HCT116 (cell line): ENCODE measurements at regions not wholly inside any gene's neighbourhood (a gene's known extent, or its start where the extent isn't known, plus 50 kb on each side); places are given as distances from the start of the nearest gene placed in this dataset.

Experiments used
- CEBPB ChIP-seq: IDR thresholded peaks from 2 replicates; pipeline ENCODE4 v1.6.1; 2012; ENCODE audit warnings: low read depth
- EZH2 ChIP-seq: fragments of 200-600 bp; sonication (generic); IDR thresholded peaks from 2 replicates; pipeline ENCODE4 v1.6.1; 2017; ENCODE audit warnings: antibody characterized with exemption, mixed run types
- EZH2phosphoT487 ChIP-seq: fragments of 200-600 bp; IDR thresholded peaks from 2 replicates; pipeline ENCODE4 v1.6.1; 2018; ENCODE audit warnings: antibody characterized with exemption, borderline replicate concordance
- JUND ChIP-seq: IDR thresholded peaks from 2 replicates; pipeline ENCODE4 v1.6.1; 2012
- POLR2A ChIP-seq: IDR thresholded peaks from 2 replicates; pipeline ENCODE4 v1.7.0; 2011; ENCODE audit warnings: borderline replicate concordance; ENCODE audit not compliant: insufficient read depth, insufficient read length; ENCODE audit errors: extremely low read depth
- POLR2AphosphoS5 ChIP-seq: IDR thresholded peaks from 2 replicates; pipeline ENCODE4 v1.6.1; 2011; ENCODE audit warnings: mild to moderate bottlenecking, low read depth, low read length, moderate library complexity
- RAD21 ChIP-seq: IDR thresholded peaks from 2 replicates; pipeline ENCODE4 v1.6.1; 2012; ENCODE audit warnings: low read depth, mild to moderate bottlenecking
- TCF7L2 ChIP-seq: IDR thresholded peaks from 2 replicates; pipeline ENCODE4 v1.7.0; 2011; ENCODE audit warnings: borderline replicate concordance, inconsistent platforms; ENCODE audit not compliant: insufficient read depth, insufficient read length; ENCODE audit errors: extremely low read depth
- ZFX ChIP-seq: fragments of 450-650 bp; IDR thresholded peaks from 2 replicates; pipeline ENCODE4 v1.6.1; 2017
- ZNF274 ChIP-seq: fragments of 200-500 bp; sonication (Bioruptor generic); IDR thresholded peaks from 2 replicates; pipeline ENCODE4 v1.6.1; 2014; ENCODE audit warnings: mild to moderate bottlenecking, low read depth, low read length, inconsistent platforms
- TF ChIP-seq, protein P1 (sequence below), 3 experiments: fragments of 200-600 bp in 1 of 3; sonication (generic) in 1 of 3; IDR thresholded peaks in 2 of 3; conservative IDR thresholded peaks in 1 of 3; 2 replicates each; pipeline ENCODE4 v1.5.1; 2012 to 2017; ENCODE audit warnings: low read depth in 2 of 3, low read length in 2 of 3, antibody characterized with exemption in 1 of 3, borderline replicate concordance in 1 of 3, control low read depth in 1 of 3, mild to moderate bottlenecking in 1 of 3, mixed read lengths in 1 of 3, mixed run types in 1 of 3, moderate library complexity in 1 of 3; ENCODE audit not compliant: insufficient read depth in 1 of 3
- TF ChIP-seq, protein P2 (sequence below): IDR thresholded peaks from 2 replicates; pipeline ENCODE4 v1.6.1; 2011; ENCODE audit warnings: mild to moderate bottlenecking, low read length, moderate library complexity; ENCODE audit not compliant: insufficient replicate concordance; ENCODE audit errors: extremely low read depth
- TF ChIP-seq, protein P3 (sequence below): IDR thresholded peaks from 2 replicates; pipeline ENCODE4 v1.6.1; 2012; ENCODE audit warnings: low read depth

DNA sequence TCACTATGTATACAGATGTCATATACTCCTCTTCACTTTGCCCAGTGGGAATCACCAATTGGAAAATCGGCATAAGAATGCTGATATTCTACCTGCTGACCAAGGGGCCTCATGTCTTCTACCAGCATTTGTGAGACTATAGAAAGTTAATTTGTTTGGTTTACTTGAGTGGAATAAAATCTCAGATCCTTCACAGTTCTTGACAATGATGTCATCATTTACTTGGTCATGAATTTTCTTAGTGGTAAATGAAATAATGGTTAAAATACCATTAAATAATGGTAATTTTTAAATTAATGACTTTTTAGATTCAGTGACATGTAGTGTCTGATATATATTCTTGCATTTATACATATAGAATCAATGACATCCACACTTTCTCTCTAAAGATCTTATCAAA, 1052.6 kb downstream of the ADGRL3 start:
- no peak for TF ChIP-seq EZH2
- no peak for TF ChIP-seq POLR2A
- TF ChIP-seq, protein P1, sequence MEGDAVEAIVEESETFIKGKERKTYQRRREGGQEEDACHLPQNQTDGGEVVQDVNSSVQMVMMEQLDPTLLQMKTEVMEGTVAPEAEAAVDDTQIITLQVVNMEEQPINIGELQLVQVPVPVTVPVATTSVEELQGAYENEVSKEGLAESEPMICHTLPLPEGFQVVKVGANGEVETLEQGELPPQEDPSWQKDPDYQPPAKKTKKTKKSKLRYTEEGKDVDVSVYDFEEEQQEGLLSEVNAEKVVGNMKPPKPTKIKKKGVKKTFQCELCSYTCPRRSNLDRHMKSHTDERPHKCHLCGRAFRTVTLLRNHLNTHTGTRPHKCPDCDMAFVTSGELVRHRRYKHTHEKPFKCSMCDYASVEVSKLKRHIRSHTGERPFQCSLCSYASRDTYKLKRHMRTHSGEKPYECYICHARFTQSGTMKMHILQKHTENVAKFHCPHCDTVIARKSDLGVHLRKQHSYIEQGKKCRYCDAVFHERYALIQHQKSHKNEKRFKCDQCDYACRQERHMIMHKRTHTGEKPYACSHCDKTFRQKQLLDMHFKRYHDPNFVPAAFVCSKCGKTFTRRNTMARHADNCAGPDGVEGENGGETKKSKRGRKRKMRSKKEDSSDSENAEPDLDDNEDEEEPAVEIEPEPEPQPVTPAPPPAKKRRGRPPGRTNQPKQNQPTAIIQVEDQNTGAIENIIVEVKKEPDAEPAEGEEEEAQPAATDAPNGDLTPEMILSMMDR (IDR thresholded peaks at IDR 0.05 in 2 of 3, conservative IDR thresholded peaks at IDR 0.05 in 1 of 3; ENCODE audit: borderline replicate concordance in 1 of 3, insufficient read depth in 1 of 3, low read depth in 2 of 3, low read length in 2 of 3): no peak
- TF ChIP-seq JUND: no peak
- TF ChIP-seq POLR2AphosphoS5: no peak
- TF ChIP-seq, protein P2, sequence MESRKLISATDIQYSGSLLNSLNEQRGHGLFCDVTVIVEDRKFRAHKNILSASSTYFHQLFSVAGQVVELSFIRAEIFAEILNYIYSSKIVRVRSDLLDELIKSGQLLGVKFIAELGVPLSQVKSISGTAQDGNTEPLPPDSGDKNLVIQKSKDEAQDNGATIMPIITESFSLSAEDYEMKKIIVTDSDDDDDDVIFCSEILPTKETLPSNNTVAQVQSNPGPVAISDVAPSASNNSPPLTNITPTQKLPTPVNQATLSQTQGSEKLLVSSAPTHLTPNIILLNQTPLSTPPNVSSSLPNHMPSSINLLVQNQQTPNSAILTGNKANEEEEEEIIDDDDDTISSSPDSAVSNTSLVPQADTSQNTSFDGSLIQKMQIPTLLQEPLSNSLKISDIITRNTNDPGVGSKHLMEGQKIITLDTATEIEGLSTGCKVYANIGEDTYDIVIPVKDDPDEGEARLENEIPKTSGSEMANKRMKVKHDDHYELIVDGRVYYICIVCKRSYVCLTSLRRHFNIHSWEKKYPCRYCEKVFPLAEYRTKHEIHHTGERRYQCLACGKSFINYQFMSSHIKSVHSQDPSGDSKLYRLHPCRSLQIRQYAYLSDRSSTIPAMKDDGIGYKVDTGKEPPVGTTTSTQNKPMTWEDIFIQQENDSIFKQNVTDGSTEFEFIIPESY: no peak
- TF ChIP-seq, protein P3, sequence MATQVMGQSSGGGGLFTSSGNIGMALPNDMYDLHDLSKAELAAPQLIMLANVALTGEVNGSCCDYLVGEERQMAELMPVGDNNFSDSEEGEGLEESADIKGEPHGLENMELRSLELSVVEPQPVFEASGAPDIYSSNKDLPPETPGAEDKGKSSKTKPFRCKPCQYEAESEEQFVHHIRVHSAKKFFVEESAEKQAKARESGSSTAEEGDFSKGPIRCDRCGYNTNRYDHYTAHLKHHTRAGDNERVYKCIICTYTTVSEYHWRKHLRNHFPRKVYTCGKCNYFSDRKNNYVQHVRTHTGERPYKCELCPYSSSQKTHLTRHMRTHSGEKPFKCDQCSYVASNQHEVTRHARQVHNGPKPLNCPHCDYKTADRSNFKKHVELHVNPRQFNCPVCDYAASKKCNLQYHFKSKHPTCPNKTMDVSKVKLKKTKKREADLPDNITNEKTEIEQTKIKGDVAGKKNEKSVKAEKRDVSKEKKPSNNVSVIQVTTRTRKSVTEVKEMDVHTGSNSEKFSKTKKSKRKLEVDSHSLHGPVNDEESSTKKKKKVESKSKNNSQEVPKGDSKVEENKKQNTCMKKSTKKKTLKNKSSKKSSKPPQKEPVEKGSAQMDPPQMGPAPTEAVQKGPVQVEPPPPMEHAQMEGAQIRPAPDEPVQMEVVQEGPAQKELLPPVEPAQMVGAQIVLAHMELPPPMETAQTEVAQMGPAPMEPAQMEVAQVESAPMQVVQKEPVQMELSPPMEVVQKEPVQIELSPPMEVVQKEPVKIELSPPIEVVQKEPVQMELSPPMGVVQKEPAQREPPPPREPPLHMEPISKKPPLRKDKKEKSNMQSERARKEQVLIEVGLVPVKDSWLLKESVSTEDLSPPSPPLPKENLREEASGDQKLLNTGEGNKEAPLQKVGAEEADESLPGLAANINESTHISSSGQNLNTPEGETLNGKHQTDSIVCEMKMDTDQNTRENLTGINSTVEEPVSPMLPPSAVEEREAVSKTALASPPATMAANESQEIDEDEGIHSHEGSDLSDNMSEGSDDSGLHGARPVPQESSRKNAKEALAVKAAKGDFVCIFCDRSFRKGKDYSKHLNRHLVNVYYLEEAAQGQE: no peak
- TF ChIP-seq CEBPB: no peak
- TF ChIP-seq ZFX: no peak
- no peak for TF ChIP-seq ZNF274
- TF ChIP-seq RAD21: no peak
- no peak for TF ChIP-seq EZH2phosphoT487
- TF ChIP-seq TCF7L2: no peak
